ENCODE measurements at regions not wholly inside any gene's neighbourhood (a gene's known extent, or its start where the extent isn't known, plus 50 kb on each side); places are given as distances from the start of the nearest gene placed in this dataset.
A peak's percentile ranks its signal among the peaks of the same experiment; 100 is the strongest.

DNA sequence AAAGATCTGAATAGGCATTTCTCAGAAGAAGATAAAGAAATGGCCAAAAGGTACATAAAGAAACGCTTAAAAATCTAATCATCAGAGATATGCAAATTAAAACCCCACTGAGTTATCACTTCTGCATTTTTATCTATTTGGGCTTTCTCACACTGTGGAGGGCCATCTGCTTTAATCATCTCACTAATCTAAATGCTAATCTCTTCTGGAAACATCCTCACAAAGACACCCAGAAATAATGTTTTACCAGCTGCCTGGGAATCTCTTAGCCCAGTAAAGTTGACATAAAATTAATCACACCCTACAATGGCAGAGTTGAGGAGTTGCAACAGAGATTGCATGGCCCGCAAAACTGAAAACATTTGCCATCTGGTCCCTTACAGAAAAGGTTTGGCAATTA, 407.9 kb upstream of the CYLC2 start:
- TF ChIP-seq, protein P1, sequence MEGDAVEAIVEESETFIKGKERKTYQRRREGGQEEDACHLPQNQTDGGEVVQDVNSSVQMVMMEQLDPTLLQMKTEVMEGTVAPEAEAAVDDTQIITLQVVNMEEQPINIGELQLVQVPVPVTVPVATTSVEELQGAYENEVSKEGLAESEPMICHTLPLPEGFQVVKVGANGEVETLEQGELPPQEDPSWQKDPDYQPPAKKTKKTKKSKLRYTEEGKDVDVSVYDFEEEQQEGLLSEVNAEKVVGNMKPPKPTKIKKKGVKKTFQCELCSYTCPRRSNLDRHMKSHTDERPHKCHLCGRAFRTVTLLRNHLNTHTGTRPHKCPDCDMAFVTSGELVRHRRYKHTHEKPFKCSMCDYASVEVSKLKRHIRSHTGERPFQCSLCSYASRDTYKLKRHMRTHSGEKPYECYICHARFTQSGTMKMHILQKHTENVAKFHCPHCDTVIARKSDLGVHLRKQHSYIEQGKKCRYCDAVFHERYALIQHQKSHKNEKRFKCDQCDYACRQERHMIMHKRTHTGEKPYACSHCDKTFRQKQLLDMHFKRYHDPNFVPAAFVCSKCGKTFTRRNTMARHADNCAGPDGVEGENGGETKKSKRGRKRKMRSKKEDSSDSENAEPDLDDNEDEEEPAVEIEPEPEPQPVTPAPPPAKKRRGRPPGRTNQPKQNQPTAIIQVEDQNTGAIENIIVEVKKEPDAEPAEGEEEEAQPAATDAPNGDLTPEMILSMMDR (conservative IDR thresholded peaks at IDR 0.05; ENCODE audit: low read depth, low read length): no peak
- H3K4me3 ChIP-seq (ENCODE audit: low read depth, low read length): no peak overlapping the region
- no peak for DNase-seq (ENCODE audit: low read depth)

DNA sequence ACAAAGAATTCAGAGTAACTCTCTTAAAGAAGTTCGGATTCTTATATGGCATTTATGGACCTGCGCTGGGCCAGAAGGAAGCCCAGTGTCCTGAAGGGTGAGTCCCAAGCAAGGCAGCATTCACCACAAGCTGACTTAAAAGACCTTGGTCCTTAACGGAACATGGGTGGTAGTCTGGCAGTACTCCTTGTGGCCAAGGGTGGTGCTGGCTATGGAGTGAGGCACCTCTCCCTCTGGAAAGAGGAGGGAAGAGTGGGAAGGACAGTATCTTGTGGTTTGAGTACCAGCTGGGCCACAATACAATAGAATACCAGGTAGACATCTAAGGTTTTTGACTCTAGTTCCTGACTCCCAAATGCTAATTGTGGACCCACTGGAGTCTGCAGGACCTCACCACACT, 425.7 kb upstream of the CYLC2 start:
- no peak overlapping the region for H3K4me3 ChIP-seq (ENCODE audit: low read depth, low read length)
- no peak for DNase-seq (ENCODE audit: low read depth)
- TF ChIP-seq, protein P1 (conservative IDR thresholded peaks at IDR 0.05; ENCODE audit: low read depth, low read length): no peak

DNA sequence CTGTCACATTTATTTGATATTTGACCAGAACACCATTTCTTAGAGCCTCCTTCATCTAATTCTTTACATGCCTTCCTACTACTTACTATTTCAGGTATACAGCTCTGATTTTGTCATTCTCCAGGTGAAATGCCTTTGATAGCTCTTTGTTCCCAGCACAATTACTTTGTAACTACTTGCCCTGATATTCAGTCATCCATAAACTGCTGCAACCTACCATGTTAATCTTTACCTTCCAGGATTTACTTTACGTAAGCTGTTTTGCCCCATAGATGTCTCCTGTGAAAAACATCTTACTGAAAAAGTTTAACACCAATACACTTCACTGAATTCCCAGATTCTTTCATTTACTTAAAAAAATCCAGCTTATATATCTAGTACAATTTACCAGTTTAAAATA, 443.8 kb upstream of the CYLC2 start:
- H3K4me3 ChIP-seq (ENCODE audit: low read depth, low read length): no peak overlapping the region
- no peak for DNase-seq (ENCODE audit: low read depth)
- TF ChIP-seq, protein P1 (conservative IDR thresholded peaks at IDR 0.05; ENCODE audit: low read depth, low read length): no peak

DNA sequence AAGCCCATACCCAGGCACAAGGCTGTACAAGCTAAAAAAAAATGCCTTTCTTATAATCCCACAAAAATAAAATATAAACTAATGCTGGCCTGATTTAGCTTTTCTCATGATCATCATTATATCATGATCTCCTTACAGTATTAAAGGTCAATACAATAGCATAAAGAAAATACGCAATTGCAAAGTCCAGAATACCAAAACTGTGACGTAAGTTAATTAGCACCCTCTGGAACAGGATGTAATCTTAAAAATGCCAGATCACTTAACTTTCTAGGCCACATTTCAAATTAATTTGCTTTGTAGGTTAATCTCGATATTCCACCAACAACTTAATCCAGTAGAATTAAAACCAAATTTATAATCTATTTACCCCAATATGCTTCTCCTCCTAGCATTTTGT, 444.2 kb upstream of the CYLC2 start:
- H3K4me3 ChIP-seq (ENCODE audit: low read depth, low read length): no peak overlapping the region
- no peak for DNase-seq (ENCODE audit: low read depth)
- TF ChIP-seq, protein P1 (conservative IDR thresholded peaks at IDR 0.05; ENCODE audit: low read depth, low read length): no peak

DNA sequence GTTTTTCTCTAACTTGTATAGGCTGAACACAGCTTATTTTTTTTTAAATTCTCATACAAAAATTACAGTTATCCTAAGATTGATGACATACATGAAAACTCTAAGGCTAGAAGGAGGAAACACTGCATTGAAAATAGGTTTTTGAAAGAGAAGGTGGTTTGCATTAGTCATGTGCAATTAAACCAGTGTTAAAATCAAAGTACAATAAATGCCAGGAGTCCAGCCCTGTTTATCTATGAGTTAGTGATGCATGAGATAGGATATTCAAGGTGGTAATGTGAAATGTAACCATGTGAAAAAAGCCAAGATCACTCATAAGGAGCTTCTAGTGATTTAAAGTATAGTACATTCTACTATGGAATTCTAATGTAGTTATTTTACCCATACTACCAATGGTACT, 444.9 kb upstream of the CYLC2 start:
- TF ChIP-seq, protein P1 (conservative IDR thresholded peaks at IDR 0.05; ENCODE audit: low read depth, low read length): no peak
- DNase-seq (ENCODE audit: low read depth): no peak
- H3K4me3 ChIP-seq (ENCODE audit: low read depth, low read length): no peak overlapping the region

DNA sequence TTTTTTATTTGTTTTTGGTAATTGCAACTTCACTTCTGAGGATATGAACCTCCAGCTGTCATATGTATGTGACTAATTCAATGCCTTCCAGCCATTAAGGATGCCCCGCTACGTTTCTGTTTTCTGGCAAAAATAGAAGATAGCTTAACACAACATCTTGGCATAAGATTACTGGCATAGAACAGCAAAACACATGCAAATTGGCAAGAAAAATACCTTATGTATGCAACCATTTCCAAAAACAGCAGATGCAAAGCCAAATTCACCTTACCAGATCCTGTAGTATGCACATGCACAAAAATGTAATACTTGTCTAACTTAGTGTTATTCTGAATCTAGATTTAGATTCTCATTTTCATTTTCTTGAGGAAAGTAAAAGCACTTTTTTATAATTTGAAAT, 461.1 kb upstream of the CYLC2 start:
- no peak for DNase-seq (ENCODE audit: low read depth)
- H3K4me3 ChIP-seq (ENCODE audit: low read depth, low read length): no peak overlapping the region
- TF ChIP-seq, protein P1 (conservative IDR thresholded peaks at IDR 0.05; ENCODE audit: low read depth, low read length): no peak

DNA sequence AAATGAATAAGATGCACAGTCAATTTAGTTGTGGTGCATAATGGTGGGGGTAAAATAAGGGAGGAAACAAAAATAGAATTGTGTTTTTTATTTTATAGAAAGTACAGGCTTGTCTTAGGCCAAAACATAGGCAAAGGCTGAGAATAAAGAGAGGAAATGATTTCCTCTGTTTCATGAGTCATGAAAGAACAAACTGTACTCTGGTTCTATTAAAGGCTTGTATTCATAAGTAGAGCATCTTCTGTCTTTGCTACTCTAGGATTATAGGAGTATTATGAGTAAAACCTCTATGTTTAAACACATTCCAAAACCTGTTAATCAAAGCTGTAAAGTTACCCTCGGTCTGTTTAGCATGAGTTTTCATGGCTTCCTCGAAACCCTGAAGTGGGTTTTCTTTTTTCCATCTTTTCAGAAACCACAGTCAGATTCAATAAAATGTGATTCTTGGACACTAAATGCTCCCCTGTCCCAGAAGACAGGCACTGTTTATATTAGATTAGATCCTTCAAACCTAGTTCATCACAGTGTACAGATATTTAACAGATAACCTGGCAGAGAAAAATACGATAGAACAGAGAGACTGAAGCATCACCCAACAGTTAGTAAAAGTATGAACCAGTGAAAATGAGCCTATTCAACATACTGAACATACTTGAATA, 473.9 kb upstream of the CYLC2 start:
- no peak overlapping the region for H3K4me3 ChIP-seq (ENCODE audit: low read depth, low read length)
- TF ChIP-seq, protein P1 (conservative IDR thresholded peaks at IDR 0.05; ENCODE audit: low read depth, low read length): no peak
- peak; percentile 0 for DNase-seq (ENCODE audit: low read depth)
